Right lobe of liver (tissue), 4 donors: ENCODE measurements at regions not wholly inside any gene's neighbourhood (a gene's known extent, or its start where the extent isn't known, plus 50 kb on each side); places are given as distances from the start of the nearest gene placed in this dataset.

Source experiments
- CTCF ChIP-seq, 4 donors: fragments of 200-600 bp in 3 of 4; fragments of 450-650 bp in 1 of 4; IDR thresholded peaks; one replicate each; pipeline versions ENCODE4 v1.5.1 to v1.8.0; 2016 to 2022; ENCODE audit warnings: antibody characterized with exemption in 4 of 4, mild to moderate bottlenecking in 2 of 4
- POLR2A ChIP-seq: fragments of 450-650 bp; IDR thresholded peaks from one replicate; pipeline ENCODE4 v1.6.1; 2017; ENCODE audit warnings: antibody characterized with exemption, mild to moderate bottlenecking
- donor health status: DM: no; HTN: no; CAD: no.
- donor health status: DM: no; HTN: no; CAD: no.
- donor health status: DM: no; HTN: yes; CAD: no.

GRCh38 chr10:126847666-126848065 is 57.6 kb upstream of the DOCK1 start:
- TF ChIP-seq CTCF (IDR thresholded peaks at IDR 0.05) (no peak), POLR2A (no peak)
